ENCODE measurements at regions not wholly inside any gene's neighbourhood (a gene's known extent, or its start where the extent isn't known, plus 50 kb on each side); places are given as distances from the start of the nearest gene placed in this dataset.

- TF ChIP-seq RREB1 (CRISPR knock-in tag; IDR thresholded peaks at IDR 0.05) (no peak), ATF7 (IDR thresholded peaks at IDR 0.05) (0 out of 2 replicates have a peak, but pooled peaks have one; percentile 26), RBM15 (IDR thresholded peaks at IDR 0.05; ENCODE audit: insufficient read depth, low read length) (no peak), RUNX1 (IDR thresholded peaks at IDR 0.05; ENCODE audit: low read depth) (0 out of 2 replicates have a peak, but pooled peaks have one; percentile 12), TFAP4 (CRISPR knock-in tag; IDR thresholded peaks at IDR 0.05; ENCODE audit: borderline replicate concordance) (0 out of 2 replicates have a peak, but pooled peaks have one; percentile 4), ESRRA (IDR thresholded peaks at IDR 0.05; ENCODE audit: borderline replicate concordance, low read depth) (no peak), UBTF (IDR thresholded peaks at IDR 0.05; ENCODE audit: borderline replicate concordance in 1 of 2, low read depth in 2 of 2, low read length in 2 of 2) (0 out of 4 replicates have a peak, but pooled peaks of 1 of the 2 experiments have one; percentile 31), CC2D1A (IDR thresholded peaks at IDR 0.05) (peak; percentile 69; the same call in 1 of the 2 replicates), SP1 (CRISPR knock-in tag; IDR thresholded peaks at IDR 0.05) (peak; percentile 32; the same call in 1 of the 2 replicates), MLX (CRISPR knock-in tag; conservative IDR thresholded peaks at IDR 0.05) (no peak), MITF (IDR thresholded peaks at IDR 0.05) (no peak), TCF3 (CRISPR knock-in tag; IDR thresholded peaks at IDR 0.05) (no peak), MYC (IDR thresholded peaks at IDR 0.05; ENCODE audit: low read depth, low read length) (peak; percentile 74; the same call in 1 of the 2 replicates), MYC (CRISPR knock-in tag; IDR thresholded peaks at IDR 0.05; ENCODE audit: borderline replicate concordance, low read depth) (no peak), CBFB (CRISPR knock-in tag; IDR thresholded peaks at IDR 0.05) (peak; percentile 75; the same call in 1 of the 2 replicates), NEUROD1 (IDR thresholded peaks at IDR 0.05; ENCODE audit: borderline replicate concordance, low read depth, low read length, partially characterized antibody) (peak; percentile 12)
Observed at GRCh38 chr10:46228563-46229071, 58.2 kb upstream of the ANTXRL start (continued).

Data from K562 (cell line).